ENCODE measurements at regions not wholly inside any gene's neighbourhood (a gene's known extent, or its start where the extent isn't known, plus 50 kb on each side); places are given as distances from the start of the nearest gene placed in this dataset.

DNA sequence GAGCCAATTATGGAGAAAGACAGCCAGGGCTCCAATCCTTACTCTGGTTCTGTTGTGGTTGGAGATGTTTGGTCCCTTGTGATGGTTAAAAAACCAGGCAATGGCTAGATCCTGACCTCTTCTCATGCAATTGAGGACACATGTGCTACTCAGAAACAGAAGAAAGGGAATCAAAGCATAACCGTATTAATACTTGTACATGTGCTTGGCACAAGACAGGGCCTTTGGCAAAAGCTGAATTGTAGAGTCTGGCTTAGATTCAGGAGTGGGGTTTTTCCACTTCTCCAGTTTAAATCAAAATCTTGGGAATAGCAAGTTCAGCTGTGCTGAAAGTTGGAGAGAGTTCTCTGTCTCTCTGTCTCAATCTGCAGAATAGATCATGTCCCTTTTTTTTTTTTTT is 80.1 kb upstream of the E2F8 start:
- no peak for DNase-seq

DNA sequence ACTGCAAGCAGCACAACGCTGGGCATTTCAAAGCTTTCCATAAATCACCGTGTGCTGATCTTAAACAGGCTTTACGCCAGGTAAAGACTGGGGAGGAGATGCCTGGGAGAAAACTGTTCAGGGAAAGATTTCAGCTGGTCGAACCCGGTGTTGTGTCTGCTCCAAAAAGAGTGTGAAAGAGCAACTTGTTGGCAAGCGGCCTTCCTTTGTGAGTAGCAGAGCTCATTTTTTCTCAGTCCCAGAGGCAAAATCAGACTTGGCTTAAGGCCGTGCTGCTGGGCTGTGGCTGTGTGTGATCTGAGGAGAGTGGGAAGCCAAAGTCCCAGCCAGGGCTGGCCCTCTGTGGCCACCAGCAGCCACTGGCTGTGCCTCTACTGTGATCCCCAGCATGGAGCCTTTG is 75.7 kb upstream of the E2F8 start:
- DNase-seq: no peak

- DNase-seq: no peak
Observed at GRCh38 chr11:19315511-19315910, 74.8 kb upstream of the E2F8 start.

DNA sequence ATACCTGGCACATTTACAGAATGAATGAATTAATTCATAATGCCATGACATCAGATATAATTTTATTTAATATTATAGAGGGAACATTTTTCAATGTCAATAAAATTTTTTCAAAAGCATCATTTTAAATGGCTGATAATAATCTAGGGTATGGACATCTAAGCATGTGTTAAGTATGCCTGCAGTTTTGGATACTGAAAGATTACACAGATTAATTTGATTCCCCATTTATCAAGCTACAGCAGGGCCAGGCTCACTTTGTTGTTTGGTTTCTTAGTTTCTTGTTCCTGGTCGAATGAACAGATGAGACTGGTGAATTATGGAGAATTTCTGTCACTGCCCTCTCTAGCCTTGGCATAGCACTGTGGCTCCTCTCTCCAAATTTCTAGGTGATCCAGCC is 72.4 kb upstream of the E2F8 start:
- DNase-seq: no peak

DNA sequence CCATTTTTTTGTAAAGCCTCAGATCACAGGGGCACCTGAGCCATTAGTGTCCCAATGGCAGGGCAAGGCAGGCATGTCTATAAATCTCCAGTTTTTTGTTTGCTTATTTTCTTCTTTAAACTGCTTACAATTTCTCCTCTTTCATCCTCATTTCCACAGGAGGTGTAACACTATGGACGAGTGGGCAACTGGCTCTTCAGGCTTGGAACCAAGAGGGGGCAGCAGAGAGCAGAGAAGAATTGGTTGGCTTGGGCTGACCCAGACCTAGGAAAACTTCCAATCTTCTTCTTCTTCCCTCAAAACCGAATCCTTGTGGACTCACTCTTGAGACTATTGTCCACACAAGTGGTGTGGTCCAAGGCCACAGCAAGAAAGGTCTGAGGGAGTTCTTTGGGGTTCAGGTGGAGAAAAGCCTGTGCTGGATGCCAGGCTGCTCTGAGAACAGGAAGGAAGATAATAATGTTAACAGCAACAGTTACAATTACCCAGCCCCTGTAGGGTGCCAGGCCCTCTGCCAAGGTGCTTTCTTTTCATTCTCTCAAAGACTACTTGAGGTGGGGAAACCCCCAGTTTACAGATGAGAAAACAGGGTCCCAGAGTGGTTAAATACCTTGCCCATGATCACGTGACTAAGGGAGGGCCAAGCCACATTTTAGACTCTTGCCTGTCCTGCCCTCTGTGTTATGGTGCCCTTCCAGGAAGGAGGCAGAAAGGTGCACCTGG is 70.7 kb upstream of the E2F8 start:
- DNase-seq: peak; percentile 6

DNA sequence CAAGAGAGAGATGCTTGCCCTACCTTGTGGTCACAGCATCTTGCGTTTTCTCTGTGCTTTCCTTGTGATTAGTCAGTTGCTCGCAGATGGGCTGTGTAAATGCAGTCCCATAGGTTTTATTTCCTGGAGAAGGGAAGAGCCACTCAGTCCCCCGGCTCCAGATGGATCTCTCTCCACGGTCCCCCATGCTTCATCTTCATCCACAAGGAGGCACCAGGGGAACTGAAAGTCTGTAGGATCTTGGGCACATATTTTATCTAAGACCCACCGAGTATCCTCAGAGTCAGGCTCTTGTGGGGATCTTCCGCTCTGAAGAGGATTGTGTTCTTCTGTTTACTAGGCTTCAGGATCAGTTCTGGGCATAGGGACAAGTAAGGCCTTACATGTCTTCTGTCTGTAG is 66.8 kb upstream of the E2F8 start:
- DNase-seq: no peak

DNA sequence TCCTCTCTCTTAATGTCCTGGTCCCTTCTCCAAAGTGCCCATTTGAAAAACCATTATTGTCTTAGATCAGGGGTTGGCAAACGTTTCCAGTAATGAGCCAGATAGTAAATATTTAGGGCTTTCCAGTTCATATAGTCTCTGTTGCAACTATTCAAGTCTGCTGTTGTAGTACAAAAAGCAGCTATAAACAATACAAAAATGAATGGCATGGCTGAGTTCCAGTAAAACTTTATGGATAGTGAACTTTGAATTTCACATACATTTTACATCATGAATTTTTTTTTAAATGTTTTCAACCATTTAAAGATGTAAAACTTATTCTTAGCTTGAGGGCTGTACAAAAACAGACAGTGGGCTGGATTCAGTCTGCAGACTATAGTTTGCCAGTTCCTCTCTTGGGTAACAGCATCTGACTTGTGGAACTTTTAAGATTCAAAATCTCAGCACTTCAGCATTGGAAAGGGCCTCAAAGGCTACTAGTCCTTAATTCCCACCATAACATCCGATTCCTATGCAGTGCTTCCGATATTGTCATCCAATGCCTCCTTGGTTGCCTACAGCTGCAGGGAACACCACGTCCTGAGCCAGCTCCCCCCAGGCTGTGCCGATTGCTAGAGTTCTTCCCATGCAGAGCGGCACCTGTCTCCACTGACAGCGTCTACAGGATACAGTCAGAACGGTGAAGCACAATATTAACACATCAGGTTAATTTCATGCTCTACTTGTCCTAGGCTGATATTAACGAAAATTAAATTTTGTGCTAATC is 65.6 kb upstream of the E2F8 start:
- DNase-seq: no peak

GRCh38 chr11:19301361-19301760 is 60.6 kb upstream of the E2F8 start:
- DNase-seq: no peak

DNA sequence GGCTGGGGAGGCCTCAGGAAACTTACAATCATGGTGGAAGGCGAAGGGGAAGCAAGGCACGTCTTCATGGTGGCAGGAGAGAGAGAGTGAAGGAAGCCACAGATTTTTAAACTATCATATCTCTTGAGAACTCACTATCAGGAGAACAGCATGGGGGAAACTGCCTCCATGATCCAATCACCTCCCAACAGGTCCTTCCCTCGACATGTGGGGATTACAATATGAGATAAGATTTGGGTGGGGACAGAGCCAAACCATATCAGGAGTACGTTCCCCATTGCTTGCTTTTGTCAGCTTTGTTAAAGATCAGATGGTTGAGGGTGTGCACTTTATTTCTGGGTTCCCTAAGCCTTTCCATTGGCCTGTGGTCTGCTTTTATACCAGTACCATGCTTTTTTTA is 53.7 kb upstream of the E2F8 start:
- no peak for DNase-seq

- no peak for DNase-seq
Observed at GRCh38 chr11:19291064-19291463, 50.3 kb upstream of the E2F8 start.
